ENCODE measurements at regions not wholly inside any gene's neighbourhood (a gene's known extent, or its start where the extent isn't known, plus 50 kb on each side); places are given as distances from the start of the nearest gene placed in this dataset.

DNA sequence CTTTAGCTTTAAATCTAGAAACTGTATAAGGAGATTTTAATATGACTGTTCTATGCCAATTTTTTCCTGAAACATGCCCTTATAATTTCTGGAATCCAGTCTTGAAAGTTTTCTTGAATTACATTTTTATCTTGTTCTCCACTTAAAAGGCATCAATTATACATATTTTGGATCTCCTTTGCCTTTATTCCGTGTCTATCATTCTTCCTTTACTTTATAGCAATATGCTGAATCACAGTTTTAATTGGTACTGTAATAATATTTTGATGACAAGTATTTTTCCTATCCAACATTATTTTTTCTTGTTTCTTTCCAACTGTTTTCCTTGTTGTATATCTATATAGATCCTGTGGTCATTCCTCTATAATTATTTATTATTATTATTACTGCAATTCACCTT lies 361.2 kb downstream of the PIK3R1 start:
- TF ChIP-seq ZNF501 (tag by site-specific recombination; IDR thresholded peaks at IDR 0.05) (no peak), ZNF354C (tag by site-specific recombination; IDR thresholded peaks at IDR 0.05; ENCODE audit: borderline replicate concordance, low read depth) (no peak), ZNF221 (tag by site-specific recombination; IDR thresholded peaks at IDR 0.05; ENCODE audit: borderline replicate concordance) (no peak), ZNF521 (tag by site-specific recombination; IDR thresholded peaks at IDR 0.05) (no peak), ZNF624 (tag by site-specific recombination; IDR thresholded peaks at IDR 0.05) (no peak), ZNF23 (tag by site-specific recombination; IDR thresholded peaks at IDR 0.05; ENCODE audit: borderline replicate concordance) (no peak), ZNF837 (tag by site-specific recombination; IDR thresholded peaks at IDR 0.05) (no peak), ZNF274 (IDR thresholded peaks at IDR 0.05; ENCODE audit: low read length) (no peak), ZNF274 (tag by site-specific recombination; IDR thresholded peaks at IDR 0.05; ENCODE audit: borderline replicate concordance) (no peak), ZBTB21 (tag by site-specific recombination; IDR thresholded peaks at IDR 0.05) (no peak)
- TF ChIP-seq, protein P1, sequence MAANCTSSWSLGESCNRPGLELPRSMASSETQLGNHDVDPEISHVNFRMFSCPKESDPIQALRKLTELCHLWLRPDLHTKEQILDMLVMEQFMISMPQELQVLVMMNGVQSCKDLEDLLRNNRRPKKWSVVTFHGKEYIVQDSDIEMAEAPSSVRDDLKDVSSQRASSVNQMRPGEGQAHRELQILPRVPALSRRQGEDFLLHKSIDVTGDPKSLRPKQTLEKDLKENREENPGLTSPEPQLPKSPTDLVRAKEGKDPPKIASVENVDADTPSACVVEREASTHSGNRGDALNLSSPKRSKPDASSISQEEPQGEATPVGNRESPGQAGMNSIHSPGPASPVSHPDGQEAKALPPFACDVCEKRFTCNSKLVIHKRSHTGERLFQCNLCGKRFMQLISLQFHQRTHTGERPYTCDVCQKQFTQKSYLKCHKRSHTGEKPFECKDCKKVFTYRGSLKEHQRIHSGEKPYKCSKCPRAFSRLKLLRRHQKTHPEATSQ (tag by site-specific recombination; IDR thresholded peaks at IDR 0.05) = no peak
- TF ChIP-seq, protein P2, sequence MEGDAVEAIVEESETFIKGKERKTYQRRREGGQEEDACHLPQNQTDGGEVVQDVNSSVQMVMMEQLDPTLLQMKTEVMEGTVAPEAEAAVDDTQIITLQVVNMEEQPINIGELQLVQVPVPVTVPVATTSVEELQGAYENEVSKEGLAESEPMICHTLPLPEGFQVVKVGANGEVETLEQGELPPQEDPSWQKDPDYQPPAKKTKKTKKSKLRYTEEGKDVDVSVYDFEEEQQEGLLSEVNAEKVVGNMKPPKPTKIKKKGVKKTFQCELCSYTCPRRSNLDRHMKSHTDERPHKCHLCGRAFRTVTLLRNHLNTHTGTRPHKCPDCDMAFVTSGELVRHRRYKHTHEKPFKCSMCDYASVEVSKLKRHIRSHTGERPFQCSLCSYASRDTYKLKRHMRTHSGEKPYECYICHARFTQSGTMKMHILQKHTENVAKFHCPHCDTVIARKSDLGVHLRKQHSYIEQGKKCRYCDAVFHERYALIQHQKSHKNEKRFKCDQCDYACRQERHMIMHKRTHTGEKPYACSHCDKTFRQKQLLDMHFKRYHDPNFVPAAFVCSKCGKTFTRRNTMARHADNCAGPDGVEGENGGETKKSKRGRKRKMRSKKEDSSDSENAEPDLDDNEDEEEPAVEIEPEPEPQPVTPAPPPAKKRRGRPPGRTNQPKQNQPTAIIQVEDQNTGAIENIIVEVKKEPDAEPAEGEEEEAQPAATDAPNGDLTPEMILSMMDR (tag by site-specific recombination; IDR thresholded peaks at IDR 0.05) = no peak
- TF ChIP-seq, protein P3, sequence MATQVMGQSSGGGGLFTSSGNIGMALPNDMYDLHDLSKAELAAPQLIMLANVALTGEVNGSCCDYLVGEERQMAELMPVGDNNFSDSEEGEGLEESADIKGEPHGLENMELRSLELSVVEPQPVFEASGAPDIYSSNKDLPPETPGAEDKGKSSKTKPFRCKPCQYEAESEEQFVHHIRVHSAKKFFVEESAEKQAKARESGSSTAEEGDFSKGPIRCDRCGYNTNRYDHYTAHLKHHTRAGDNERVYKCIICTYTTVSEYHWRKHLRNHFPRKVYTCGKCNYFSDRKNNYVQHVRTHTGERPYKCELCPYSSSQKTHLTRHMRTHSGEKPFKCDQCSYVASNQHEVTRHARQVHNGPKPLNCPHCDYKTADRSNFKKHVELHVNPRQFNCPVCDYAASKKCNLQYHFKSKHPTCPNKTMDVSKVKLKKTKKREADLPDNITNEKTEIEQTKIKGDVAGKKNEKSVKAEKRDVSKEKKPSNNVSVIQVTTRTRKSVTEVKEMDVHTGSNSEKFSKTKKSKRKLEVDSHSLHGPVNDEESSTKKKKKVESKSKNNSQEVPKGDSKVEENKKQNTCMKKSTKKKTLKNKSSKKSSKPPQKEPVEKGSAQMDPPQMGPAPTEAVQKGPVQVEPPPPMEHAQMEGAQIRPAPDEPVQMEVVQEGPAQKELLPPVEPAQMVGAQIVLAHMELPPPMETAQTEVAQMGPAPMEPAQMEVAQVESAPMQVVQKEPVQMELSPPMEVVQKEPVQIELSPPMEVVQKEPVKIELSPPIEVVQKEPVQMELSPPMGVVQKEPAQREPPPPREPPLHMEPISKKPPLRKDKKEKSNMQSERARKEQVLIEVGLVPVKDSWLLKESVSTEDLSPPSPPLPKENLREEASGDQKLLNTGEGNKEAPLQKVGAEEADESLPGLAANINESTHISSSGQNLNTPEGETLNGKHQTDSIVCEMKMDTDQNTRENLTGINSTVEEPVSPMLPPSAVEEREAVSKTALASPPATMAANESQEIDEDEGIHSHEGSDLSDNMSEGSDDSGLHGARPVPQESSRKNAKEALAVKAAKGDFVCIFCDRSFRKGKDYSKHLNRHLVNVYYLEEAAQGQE (tag by site-specific recombination; IDR thresholded peaks at IDR 0.05) = no peak
- TF ChIP-seq, protein P4, sequence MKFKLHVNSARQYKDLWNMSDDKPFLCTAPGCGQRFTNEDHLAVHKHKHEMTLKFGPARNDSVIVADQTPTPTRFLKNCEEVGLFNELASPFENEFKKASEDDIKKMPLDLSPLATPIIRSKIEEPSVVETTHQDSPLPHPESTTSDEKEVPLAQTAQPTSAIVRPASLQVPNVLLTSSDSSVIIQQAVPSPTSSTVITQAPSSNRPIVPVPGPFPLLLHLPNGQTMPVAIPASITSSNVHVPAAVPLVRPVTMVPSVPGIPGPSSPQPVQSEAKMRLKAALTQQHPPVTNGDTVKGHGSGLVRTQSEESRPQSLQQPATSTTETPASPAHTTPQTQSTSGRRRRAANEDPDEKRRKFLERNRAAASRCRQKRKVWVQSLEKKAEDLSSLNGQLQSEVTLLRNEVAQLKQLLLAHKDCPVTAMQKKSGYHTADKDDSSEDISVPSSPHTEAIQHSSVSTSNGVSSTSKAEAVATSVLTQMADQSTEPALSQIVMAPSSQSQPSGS (tag by site-specific recombination; IDR thresholded peaks at IDR 0.05; ENCODE audit: low read depth) = no peak
